ENCODE measurements at regions not wholly inside any gene's neighbourhood (a gene's known extent, or its start where the extent isn't known, plus 50 kb on each side); places are given as distances from the start of the nearest gene placed in this dataset.

GRCh38 chr14:38730420-38730819 is 372.6 kb downstream of the SEC23A start:
- in situ Hi-C loops (cut with MboI): no loop called here
- CTCF ChIA-PET (ENCODE audit: low intra/inter-chr PET ratio): no interaction called here
- no peak for FAIRE-seq
- H2AFZ ChIP-seq (ENCODE audit: low read depth, low read length): no peak overlapping the region
- no peaks in the 10 kb centered on the region for H3K9me1 ChIP-seq (ENCODE audit: control insufficient read depth, insufficient read depth, low read length)
- H3K4me1 ChIP-seq (replicated peaks in 1 of 2; ENCODE audit: control insufficient read depth in 2 of 2, insufficient read depth in 2 of 2, low read length in 2 of 2): no peaks in the 10 kb centered on the region
- no peaks in the 10 kb centered on the region for H3K79me2 ChIP-seq (ENCODE audit: control insufficient read depth, insufficient read depth, low read length)
- no TSS peak for BruUV-seq (replicated peaks)
- no peak overlapping the region for H3K4me3 ChIP-seq
- no peak overlapping the region for H3K4me2 ChIP-seq (ENCODE audit: insufficient read depth, low read length)
- WGBS (ENCODE audit: insufficient coverage, low coverage, missing lambda C conversion rate): 0% methylated on average over 3 of the region's 3 CpGs
- no peaks in the 10 kb centered on the region for H3K27me3 ChIP-seq (ENCODE audit: control insufficient read depth in 2 of 2, insufficient read depth in 2 of 2, low read length in 2 of 2)
- ATAC-seq: no peak
- no peaks in the 10 kb centered on the region for H3K36me3 ChIP-seq (ENCODE audit: control insufficient read depth, insufficient read depth, low read length)
- no peaks in the 10 kb centered on the region for H4K20me1 ChIP-seq (replicated peaks; ENCODE audit: control insufficient read depth, insufficient read depth, low read length)
- H3K9me3 ChIP-seq (replicated peaks; ENCODE audit: control insufficient read depth, insufficient read depth, low read depth, low read length): no peaks in the 10 kb centered on the region
- intact Hi-C loops (cut with micrococcal nuclease): no loop called here
- DNase-seq (ENCODE audit: extremely low read depth in 1 of 4, low spot score in 3 of 4): no peak
- TF ChIP-seq MCM3 (IDR thresholded peaks at IDR 0.05): no peak
- TF ChIP-seq SMARCA4 (IDR thresholded peaks at IDR 0.05): no peak
- TF ChIP-seq VEZF1 (CRISPR knock-in tag; IDR thresholded peaks at IDR 0.05): no peak
- TF ChIP-seq RB1 (IDR thresholded peaks at IDR 0.05; ENCODE audit: low read depth): no peak
- no peak for TF ChIP-seq CXXC5 (CRISPR knock-in tag; IDR thresholded peaks at IDR 0.05)
- no peak for TF ChIP-seq DACH1 (IDR thresholded peaks at IDR 0.05; ENCODE audit: partially characterized antibody)
- TF ChIP-seq REST (IDR thresholded peaks at IDR 0.05; ENCODE audit: borderline replicate concordance): no peak
- no peak for TF ChIP-seq REST (CRISPR knock-in tag; IDR thresholded peaks at IDR 0.05; ENCODE audit: low read depth)
- H3K27ac ChIP-seq (ENCODE audit: extremely low read depth, low read depth, low read length): no peak overlapping the region
- POLR2A ChIA-PET: no interaction called here
- H3K9ac ChIP-seq (ENCODE audit: insufficient read depth in 1 of 2, low read depth in 2 of 2, low read length in 2 of 2): no peak overlapping the region
